ENCODE measurements at regions not wholly inside any gene's neighbourhood (a gene's known extent, or its start where the extent isn't known, plus 50 kb on each side); places are given as distances from the start of the nearest gene placed in this dataset.

GRCh38 chr15:66836231-66837030, 134.4 kb downstream of the SMAD6 start:
- no peak overlapping the region for H3K27ac ChIP-seq (ENCODE audit: control insufficient read depth, insufficient read depth, low read length)
- H3K4me3 ChIP-seq (ENCODE audit: control insufficient read depth in 2 of 3, extremely low read depth in 1 of 3, insufficient read depth in 2 of 3, low read depth in 1 of 3, low read length in 3 of 3): no peak overlapping the region
- peaks cover 9% of the 10 kb centered on the region for H3K4me1 ChIP-seq (ENCODE audit: control insufficient read depth, extremely low read depth, insufficient read depth, low read length)
- TF ChIP-seq EZH2 (IDR thresholded peaks at IDR 0.05; ENCODE audit: low read length) (no peak), CTCF (optimal IDR thresholded peaks at IDR 0.05 in 1 of 3, IDR thresholded peaks at IDR 0.05 in 1 of 3, conservative IDR thresholded peaks at IDR 0.05 in 1 of 3; ENCODE audit: extremely low read depth in 1 of 3, insufficient read depth in 2 of 3, low read length in 3 of 3) (no peak)
- H2AFZ ChIP-seq (ENCODE audit: control insufficient read depth, low read length): no peak overlapping the region
- H4K20me1 ChIP-seq (ENCODE audit: control insufficient read depth, extremely low read depth, insufficient read depth, low read length): no peaks in the 10 kb centered on the region
- H3K79me2 ChIP-seq (ENCODE audit: control insufficient read depth, insufficient read depth, low read length): no peaks in the 10 kb centered on the region
- no peaks in the 10 kb centered on the region for H3K27me3 ChIP-seq (ENCODE audit: control insufficient read depth, extremely low read depth, insufficient read depth, low read length)
- H3K9me1 ChIP-seq (ENCODE audit: control insufficient read depth, extremely low read depth, insufficient read depth, low read length): peaks cover 3% of the 10 kb centered on the region
- H3K4me2 ChIP-seq (ENCODE audit: control insufficient read depth, extremely low read depth, insufficient read depth, low read depth, low read length): no peak overlapping the region
- dilution Hi-C loops (cut with MboI; ENCODE audit: extremely low pct_ligation_motif_present, low sequenced_read_pairs): no loop called here
- DNase-seq (ENCODE audit: low read depth, low spot score) (no peak), FAIRE-seq (no peak)
- no peak overlapping the region for H3K9ac ChIP-seq (ENCODE audit: control insufficient read depth, extremely low read depth, insufficient read depth, low read length)
- no peaks in the 10 kb centered on the region for H3K36me3 ChIP-seq (ENCODE audit: control insufficient read depth in 2 of 2, extremely low read depth in 1 of 2, insufficient read depth in 2 of 2, low read length in 2 of 2)
- peaks cover 1% of the 10 kb centered on the region for H3K9me3 ChIP-seq (ENCODE audit: control insufficient read depth, low read depth, low read length)

GRCh38 chr15:66838202-66838601, 136.2 kb downstream of the SMAD6 start:
- no peak for DNase-seq (ENCODE audit: low read depth, low spot score)
- Histone ChIP-seq H3K36me3 (ENCODE audit: control insufficient read depth in 2 of 2, extremely low read depth in 1 of 2, insufficient read depth in 2 of 2, low read length in 2 of 2) (no peaks in the 10 kb centered on the region), H3K9me3 (ENCODE audit: control insufficient read depth, low read depth, low read length) (peaks cover 1% of the 10 kb centered on the region), H3K4me1 (ENCODE audit: control insufficient read depth, extremely low read depth, insufficient read depth, low read length) (peaks cover 13% of the 10 kb centered on the region), H3K4me2 (ENCODE audit: control insufficient read depth, extremely low read depth, insufficient read depth, low read depth, low read length) (no peak overlapping the region), H3K27ac (ENCODE audit: control insufficient read depth, insufficient read depth, low read length) (no peak overlapping the region), H3K4me3 (ENCODE audit: control insufficient read depth in 2 of 3, extremely low read depth in 1 of 3, insufficient read depth in 2 of 3, low read depth in 1 of 3, low read length in 3 of 3) (no peak overlapping the region), H3K79me2 (ENCODE audit: control insufficient read depth, insufficient read depth, low read length) (no peaks in the 10 kb centered on the region), H2AFZ (ENCODE audit: control insufficient read depth, low read length) (no peak overlapping the region), H3K9me1 (ENCODE audit: control insufficient read depth, extremely low read depth, insufficient read depth, low read length) (peaks cover 2% of the 10 kb centered on the region), H3K27me3 (ENCODE audit: control insufficient read depth, extremely low read depth, insufficient read depth, low read length) (no peaks in the 10 kb centered on the region), H4K20me1 (ENCODE audit: control insufficient read depth, extremely low read depth, insufficient read depth, low read length) (no peaks in the 10 kb centered on the region), H3K9ac (ENCODE audit: control insufficient read depth, extremely low read depth, insufficient read depth, low read length) (no peak overlapping the region)
- FAIRE-seq: no peak
- dilution Hi-C loops (cut with MboI; ENCODE audit: extremely low pct_ligation_motif_present, low sequenced_read_pairs): no loop called here
- TF ChIP-seq EZH2 (IDR thresholded peaks at IDR 0.05; ENCODE audit: low read length) (no peak), CTCF (optimal IDR thresholded peaks at IDR 0.05 in 1 of 3, IDR thresholded peaks at IDR 0.05 in 1 of 3, conservative IDR thresholded peaks at IDR 0.05 in 1 of 3; ENCODE audit: extremely low read depth in 1 of 3, insufficient read depth in 2 of 3, low read length in 3 of 3) (no peak)
